AG04449 (cell line): ENCODE measurements at regions not wholly inside any gene's neighbourhood (a gene's known extent, or its start where the extent isn't known, plus 50 kb on each side); places are given as distances from the start of the nearest gene placed in this dataset.

ENCODE experiments used
- CTCF ChIA-PET: fragments of 350-600 bp; formaldehyde crosslinking; extraction: SDS; loops from one replicate; lab custom pipeline; 2021; ENCODE audit warnings: antibody characterized with exemption; lab: Yijun Ruan, JAX
- POLR2A ChIA-PET: fragments of 400-600, 350-600 bp; formaldehyde crosslinking; extraction: SDS; loops from one replicate; lab custom pipeline; 2020; ENCODE audit warnings: antibody characterized with exemption, inconsistent platforms; lab: Yijun Ruan, JAX
- DNase-seq: peaks from one replicate; pipeline ENCODE4 v3.0.0-alpha.2; 2010; ENCODE audit warnings: low read depth, low spot score
- H3K4me3 ChIP-seq: 2 replicates; pipeline ENCODE4 v1.5.1; 2011; ENCODE audit warnings: low read depth, mild to moderate bottlenecking, control low read depth, low read length
- CTCF ChIP-seq: IDR thresholded peaks from one replicate; pipeline ENCODE4 v1.5.1; 2011; ENCODE audit warnings: mild to moderate bottlenecking, moderate library complexity, low read length, control low read depth, inconsistent platforms; ENCODE audit not compliant: insufficient read depth; ENCODE audit errors: missing control alignments

GRCh38 chr1:229118477-229119061 is 152.3 kb upstream of the RAB4A start:
- no peak overlapping the region for H3K4me3 ChIP-seq
- ChIA-PET POLR2A (no interaction called here), CTCF (no interaction called here)
- no peak for DNase-seq
- TF ChIP-seq CTCF, result no peak

- POLR2A ChIA-PET, result no interaction called here
Measured at GRCh38 chr1:229119161-229119560, 151.8 kb upstream of the RAB4A start.

GRCh38 chr1:229119876-229120275 is 151.0 kb upstream of the RAB4A start:
- ChIA-PET CTCF (no interaction called here), POLR2A (no interaction called here)
- H3K4me3 ChIP-seq, result no peak overlapping the region
- DNase-seq, result no peak
- no peak for TF ChIP-seq CTCF

More at GRCh38 chr1:229119161-229119560, 151.8 kb upstream of the RAB4A start:
- no peak for DNase-seq
- no peak overlapping the region for H3K4me3 ChIP-seq
- CTCF ChIA-PET, result no interaction called here
- no peak for TF ChIP-seq CTCF

GRCh38 chr1:229121845-229122436 is 149.0 kb upstream of the RAB4A start:
- ChIA-PET POLR2A (no interaction called here), CTCF (no interaction called here)
- H3K4me3 ChIP-seq, result no peak overlapping the region
- TF ChIP-seq CTCF, result no peak
- DNase-seq, result no peak

GRCh38 chr1:229122606-229123005 is 148.3 kb upstream of the RAB4A start:
- CTCF ChIA-PET, result no interaction called here
- DNase-seq, result no peak
- H3K4me3 ChIP-seq, result no peak overlapping the region
- TF ChIP-seq CTCF, result no peak
- POLR2A ChIA-PET, result no interaction called here

- DNase-seq, result no peak
- ChIA-PET CTCF (no interaction called here), POLR2A (no interaction called here)
- no peak for TF ChIP-seq CTCF
- H3K4me3 ChIP-seq, result no peak overlapping the region
Measured at GRCh38 chr1:229124116-229124515, 146.8 kb upstream of the RAB4A start.
